ENCODE measurements at regions not wholly inside any gene's neighbourhood (a gene's known extent, or its start where the extent isn't known, plus 50 kb on each side); places are given as distances from the start of the nearest gene placed in this dataset.

GRCh38 chr5:125149527-125149926 is 403.1 kb upstream of the ZNF608 start:
- peak; percentile 21 for DNase-seq

GRCh38 chr5:125150041-125150669 is 403.7 kb upstream of the ZNF608 start:
- no peak for DNase-seq

DNA sequence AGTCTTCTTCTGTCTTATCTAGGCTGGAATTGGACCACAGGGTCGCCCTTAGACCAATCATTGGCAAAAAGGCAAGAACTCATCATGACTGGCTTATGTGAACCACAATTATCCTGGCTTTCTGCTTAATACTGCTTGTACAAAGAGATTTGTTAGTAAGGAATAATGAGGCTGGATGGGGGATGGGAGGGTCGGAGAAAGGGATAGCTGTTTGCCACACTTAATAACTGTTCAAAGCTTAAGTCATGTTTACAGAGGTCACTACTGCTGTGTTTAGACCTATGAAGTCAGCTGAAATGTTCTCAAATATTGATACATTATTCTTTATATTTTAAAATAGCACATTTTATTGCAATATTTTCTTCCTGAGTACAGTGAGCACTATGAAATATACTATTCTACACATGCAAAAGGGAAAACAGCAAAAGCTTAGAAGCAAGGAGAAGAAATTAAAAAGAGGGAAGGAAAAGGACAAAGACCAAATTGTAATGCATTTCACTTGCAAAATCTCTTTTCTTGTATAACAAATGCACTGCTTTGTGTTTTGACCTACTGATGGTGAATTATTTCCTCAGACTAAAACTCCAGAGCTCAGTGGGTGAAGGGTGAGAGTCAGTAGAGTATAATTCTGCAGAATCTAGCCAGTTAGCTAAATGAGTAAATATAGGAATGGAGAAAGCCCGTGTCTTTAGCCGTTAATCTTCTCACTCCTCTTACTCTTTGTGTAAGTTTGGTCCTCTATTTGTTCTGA is 404.9 kb upstream of the ZNF608 start:
- DNase-seq = no peak

DNA sequence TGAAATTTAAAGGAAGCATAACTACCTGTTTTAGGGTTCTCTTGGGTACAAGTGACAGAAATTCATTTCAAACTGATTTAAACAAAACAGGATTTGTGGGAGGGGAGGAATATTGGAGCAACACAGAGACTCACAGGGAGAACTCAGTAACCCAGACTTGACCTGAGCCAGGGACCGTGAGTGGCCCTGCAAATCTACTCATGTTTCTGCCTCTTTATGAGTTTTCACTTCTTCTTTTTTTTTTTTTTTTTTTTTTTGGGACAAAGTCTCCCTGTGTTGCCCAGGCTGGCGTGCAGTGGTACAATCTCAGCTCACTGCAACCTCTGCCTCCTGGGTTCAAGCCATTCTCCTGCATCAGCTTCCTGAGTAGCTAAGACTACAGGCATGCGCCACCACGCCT is 405.6 kb upstream of the ZNF608 start:
- no peak for DNase-seq

DNA sequence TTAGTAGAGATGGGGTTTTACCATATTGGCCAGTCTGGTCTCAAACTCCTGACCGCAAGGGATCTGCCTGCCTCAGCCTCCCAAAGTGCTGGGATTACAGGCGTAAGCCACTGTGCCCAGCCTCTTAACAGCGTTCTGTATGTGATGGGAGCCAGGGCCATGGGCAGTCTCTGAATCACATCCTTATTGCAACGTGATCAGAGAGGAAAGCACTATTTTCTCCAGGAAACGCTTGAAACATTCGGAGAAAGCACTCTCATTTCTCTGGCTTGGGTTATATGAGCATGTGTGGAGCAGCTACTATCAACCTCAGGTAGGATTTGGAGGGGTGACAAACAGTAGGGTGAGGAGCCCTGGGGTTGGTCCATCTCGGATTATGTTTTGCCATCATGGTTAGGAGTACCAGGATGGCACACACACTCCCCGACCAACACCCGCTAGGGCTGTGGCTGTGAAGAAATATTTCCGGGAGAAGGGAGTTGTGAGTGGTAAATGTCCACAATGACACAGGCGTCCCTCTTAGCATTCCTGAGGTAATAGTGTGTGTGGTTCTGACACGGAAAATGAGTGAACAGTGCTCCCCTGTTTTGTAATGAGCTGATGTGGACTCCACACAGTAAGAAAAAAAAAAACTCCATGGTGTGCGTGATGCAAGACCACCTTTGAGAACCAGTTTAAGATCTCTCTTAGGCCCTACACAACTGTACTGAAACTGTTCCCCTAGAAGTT is 406.2 kb upstream of the ZNF608 start:
- DNase-seq = no peak

GRCh38 chr5:125153231-125153630 is 406.8 kb upstream of the ZNF608 start:
- DNase-seq = no peak

DNA sequence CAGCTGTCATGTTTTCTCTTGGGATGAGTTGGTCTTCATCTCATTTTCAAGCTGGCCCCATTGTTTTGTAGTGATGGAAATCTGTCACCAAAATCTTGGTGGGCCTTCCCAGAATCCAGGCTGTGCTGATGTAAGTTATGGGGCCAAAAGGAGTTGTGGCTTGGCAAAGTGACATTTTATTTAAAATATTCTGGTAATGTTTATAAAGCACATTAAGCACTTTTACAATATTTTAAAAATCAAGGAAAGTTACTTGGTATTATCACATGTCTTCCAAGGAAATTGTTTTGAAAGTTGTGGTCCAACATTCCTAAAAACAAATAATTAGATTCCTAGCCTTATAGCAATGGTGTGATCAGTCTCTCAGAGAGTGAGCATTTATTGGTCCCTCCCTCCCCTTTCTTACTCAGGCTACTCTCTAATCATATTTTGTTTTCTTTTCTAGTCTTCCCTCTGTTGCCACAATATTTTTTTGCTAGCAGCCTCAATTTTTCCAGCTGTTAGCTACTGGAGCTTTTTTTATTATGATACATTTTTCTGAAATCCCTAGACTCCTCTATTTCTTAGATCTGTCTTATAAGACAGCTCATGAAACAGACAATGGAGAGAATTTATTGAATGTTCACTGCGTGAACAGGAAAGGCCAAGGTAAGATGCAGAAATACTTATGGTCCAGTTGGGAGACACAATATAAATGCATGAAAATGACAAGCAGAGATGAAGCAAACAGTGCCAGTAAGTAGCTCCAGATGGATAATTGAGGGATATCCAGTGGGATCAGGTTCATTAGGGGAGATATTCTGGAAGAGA is 408.1 kb upstream of the ZNF608 start:
- DNase-seq = peak; percentile 30

- DNase-seq = no peak
Observed at GRCh38 chr5:125160787-125161502, 414.5 kb upstream of the ZNF608 start.

GRCh38 chr5:125162714-125163113 is 416.3 kb upstream of the ZNF608 start:
- no peak for DNase-seq

GRCh38 chr5:125169396-125169795 is 423.0 kb upstream of the ZNF608 start:
- no peak for DNase-seq

DNA sequence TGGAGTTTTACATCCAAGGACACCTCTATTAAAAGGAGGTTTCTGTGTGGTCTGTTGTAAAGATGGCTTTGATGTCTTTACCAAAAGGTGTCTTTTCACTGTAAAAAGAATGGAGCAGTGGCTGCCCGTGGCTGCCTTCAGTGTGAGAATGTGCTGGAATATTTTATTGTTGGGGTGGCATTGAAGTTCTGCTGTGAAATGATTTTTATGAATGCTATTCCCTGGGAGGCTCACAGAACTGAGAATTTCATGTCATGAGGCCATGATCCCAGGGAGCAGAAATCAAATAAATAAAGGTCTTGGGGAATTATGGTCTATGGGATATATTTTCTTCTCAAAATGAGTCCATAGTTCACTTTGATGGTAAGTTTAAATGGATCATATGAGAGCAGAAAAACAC is 425.2 kb upstream of the ZNF608 start:
- no peak for DNase-seq

GRCh38 chr5:125175348-125176004 is 429.0 kb upstream of the ZNF608 start:
- DNase-seq = no peak

DNA sequence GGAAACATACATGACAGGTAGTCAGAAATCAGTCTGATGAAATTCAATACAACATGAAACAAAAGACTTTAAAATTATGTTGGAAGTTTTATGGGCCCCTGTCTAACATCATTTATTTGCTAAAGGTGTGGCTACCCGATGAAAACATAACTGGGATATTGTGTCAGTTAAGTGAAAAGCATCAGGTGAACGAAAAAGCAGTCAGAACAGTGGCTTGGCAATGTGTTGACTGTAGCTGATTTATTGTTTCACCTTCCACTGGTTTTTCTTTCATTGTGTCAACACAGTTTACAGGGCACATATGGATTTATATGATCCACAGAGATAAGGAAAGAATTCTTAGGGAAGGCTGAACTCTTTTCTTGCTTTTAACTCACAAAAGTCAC is 429.6 kb upstream of the ZNF608 start:
- DNase-seq = no peak

DNA sequence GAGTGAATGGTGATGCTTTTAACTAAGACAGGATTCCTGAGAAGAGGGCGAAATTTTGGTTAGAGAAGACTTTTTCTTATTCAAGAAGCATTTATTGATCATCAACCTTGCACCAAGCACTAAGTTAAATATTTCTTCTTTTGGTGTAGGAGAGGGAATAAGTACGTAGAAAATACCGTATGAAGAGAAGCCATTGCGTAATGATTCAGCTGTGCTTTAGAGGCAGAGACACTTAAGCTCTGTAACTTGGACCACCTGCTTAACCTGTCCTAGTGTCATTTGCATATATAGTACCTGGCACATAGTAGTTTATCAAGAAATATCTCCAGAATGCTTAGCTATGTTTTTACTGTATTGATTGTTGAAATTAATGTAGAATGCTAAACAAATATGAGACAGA is 430.9 kb upstream of the ZNF608 start:
- no peak for DNase-seq

GRCh38 chr5:125179612-125180011 is 433.2 kb upstream of the ZNF608 start:
- no peak for DNase-seq

- DNase-seq = no peak
Observed at GRCh38 chr5:125180231-125180829, 433.9 kb upstream of the ZNF608 start.

DNA sequence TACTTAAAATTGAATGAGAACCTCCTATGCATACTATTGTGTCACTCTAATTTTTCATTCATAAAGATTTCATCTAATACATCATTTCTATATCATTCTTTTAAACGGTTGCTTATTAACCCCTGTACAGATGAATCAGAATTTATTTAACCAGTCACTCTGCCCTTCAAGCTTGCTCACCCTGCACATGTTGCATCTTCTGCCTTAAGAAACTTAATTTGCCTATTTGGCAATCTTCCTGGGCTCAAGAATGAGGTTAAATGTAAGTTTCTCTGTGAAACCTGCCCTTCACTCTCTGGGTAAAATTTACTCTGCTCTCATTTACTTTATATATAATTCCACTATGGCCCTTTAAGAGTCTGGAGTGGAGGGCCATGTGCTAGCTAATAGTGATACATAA is 434.7 kb upstream of the ZNF608 start:
- no peak for DNase-seq

GRCh38 chr5:125181955-125182354 is 435.5 kb upstream of the ZNF608 start:
- no peak for DNase-seq

GRCh38 chr5:125185740-125186139 is 439.3 kb upstream of the ZNF608 start:
- no peak for DNase-seq

DNA sequence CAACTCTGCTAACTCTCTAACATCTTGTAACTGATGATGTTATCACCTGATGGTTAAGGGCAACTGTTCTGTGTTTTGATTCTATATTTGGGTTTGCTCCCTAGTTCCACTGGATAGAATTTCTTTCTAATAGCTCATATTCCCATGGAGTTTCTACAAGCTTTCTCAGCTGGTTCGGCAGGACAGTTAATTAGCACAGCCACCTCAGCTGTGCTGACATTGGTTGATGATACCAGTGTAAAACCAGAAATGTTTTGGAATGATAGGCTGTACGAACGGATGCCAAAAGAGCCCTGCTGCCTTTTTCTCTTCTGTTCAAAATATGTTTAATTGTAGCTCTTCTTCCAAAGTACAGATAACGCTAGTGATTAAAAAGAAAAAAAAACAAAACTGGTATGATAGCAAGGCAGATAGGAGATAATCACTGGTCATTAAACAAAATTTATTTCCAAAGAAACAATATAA is 440.5 kb upstream of the ZNF608 start:
- DNase-seq = no peak

DNA sequence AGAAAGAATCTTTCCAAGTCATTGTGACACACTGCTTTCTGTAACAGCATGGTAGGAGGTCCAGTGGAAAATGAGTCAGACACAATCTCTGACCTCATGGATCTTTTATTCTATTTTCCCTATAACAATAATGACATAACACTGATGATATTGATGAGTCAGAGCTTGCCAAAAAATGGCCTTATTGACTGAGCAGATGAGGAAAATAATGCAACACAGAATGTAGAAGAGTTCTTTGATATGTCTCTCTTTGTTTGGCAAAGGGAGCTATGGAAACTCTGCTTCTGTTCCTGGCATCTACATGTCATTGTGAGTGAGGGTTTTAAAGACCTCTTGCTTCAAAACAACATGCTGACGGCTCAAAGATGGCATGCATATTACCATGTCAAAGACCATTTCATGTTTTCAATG is 443.1 kb upstream of the ZNF608 start:
- DNase-seq = no peak
